Stimulated activated CD4-positive, alpha-beta T cell treated with anti-CD3 and anti-CD28 coated beads, Interleukin-1b, Interleukin-23, amount 100 ng/mL, for 48 hours (primary cell): ENCODE measurements at regions not wholly inside any gene's neighbourhood (a gene's known extent, or its start where the extent isn't known, plus 50 kb on each side); places are given as distances from the start of the nearest gene placed in this dataset.
"Not testable (repeated sequence)": the region's sequence is repeated elsewhere in the genome, so short reads cannot be mapped to it uniquely, and the experiment has no call there.

ENCODE experiments used
- DNase-seq: peaks from one replicate; pipeline ENCODE4 v3.0.0-alpha.2; 2020

DNA sequence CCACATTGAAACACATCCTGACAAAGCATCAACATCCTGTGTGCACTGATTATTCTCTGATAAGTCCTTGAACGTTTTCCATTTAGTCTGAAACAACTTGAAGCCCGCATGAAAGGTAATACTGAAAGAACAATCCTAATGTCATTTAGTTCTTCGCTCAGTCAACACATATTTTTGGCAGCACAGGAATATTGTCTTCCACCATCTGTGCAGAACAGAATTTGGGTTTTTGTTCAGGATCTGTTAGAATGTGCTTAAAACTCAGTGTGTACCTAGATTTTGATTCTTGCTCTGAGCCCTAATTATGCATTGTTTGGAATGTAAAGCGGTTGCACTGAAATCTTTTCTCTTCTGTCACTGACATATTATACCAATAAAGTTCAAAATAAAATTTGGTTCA lies 1036.6 kb downstream of the CDH11 start:
- no peak for DNase-seq

DNA sequence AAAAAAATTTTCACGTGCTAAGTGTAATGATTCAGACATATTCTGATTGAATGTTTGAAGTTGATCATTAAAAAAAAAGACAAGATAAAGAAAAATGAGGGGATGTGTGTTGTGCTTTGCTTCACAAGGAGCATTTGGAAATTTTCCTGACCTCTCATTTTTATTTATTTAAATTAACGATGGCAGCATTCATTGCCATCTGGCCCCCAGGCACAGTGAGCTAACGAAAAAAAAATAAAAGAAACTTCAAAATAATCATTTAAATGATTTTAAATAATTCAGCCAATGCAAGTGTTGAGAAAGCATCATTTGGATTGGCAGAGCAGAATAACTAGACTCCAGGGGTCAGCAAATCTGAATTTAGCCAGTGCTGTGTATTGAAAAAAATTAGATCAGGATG lies 1037.2 kb downstream of the CDH11 start:
- DNase-seq, result no peak

GRCh38 chr16:64083428-64084129 lies 1038.3 kb downstream of the CDH11 start:
- no peak for DNase-seq

- DNase-seq, result no peak
These were observed 1044.6 kb downstream of the CDH11 start for GRCh38 chr16:64077242-64077641.

DNA sequence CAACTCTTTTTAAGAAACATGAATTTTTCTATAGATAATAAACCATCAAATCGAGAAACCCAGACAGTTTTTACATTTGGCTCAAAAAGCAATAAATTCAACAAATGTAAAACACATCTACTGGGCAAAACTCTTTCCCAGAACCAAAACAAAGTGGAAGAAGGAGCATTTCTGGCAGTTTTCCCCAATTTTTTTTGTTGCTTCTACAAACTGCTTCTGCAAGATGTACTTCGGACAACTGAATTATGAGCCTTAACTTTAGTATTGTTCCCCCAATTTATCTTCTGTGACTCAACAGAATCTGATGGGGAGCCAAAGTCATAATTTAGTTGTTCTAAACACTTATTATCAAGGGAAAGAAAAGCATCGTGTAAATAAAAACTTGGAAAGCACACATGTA lies 1047.2 kb downstream of the CDH11 start:
- DNase-seq, result no peak

DNA sequence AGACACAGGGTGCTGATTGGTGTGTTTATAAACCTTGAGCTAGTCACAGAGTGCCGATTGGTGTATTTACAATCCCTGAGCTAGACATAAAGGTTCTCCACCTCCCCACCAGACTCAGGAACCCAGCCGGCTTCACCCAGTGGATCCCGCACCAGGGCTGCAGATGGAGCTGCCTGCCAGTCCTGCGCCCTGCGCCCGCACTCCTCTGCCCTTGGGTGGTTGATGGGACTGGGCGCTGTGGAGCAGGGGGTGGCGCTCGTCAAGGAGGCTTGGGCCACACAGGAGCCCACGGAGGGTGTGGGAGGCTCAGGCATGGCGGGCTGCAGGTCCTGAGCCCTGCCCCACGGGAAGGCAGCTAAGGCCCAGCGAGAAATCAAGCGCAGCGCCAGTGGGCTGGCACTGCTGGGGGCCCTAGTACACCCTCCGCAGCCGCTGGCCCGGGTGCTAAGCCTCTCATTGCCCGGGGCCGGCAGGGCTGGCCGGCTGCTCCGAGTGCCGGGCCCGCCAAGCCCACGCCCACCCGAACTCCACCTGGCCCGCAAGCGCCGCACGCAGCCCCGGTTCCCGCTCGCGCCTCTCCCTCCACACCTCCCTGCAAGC lies 1049.6 kb downstream of the CDH11 start:
- DNase-seq, result not testable (repeated sequence)

- DNase-seq, result no peak
These were observed 1056.3 kb downstream of the CDH11 start for GRCh38 chr16:64065523-64065922.

DNA sequence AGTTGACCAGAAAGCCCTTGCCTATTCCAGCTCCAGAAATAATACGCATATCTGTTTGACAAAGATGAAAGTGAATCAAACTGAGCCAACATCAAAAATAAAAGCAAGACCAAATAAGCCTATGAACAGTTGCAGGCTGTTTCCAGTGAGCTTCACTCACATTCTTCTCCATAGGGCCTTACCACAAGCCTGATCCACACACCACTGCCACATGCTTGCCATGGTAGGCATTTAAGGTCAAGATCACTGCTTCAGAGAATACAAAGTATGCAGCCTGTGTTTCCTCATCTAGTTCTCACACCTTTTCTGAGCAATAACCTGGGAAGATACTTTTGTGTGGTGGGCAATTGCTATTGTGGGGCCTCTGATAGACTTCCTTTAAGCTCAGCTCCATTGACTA lies 1060.2 kb downstream of the CDH11 start:
- no peak for DNase-seq

GRCh38 chr16:64060631-64061030 lies 1061.2 kb downstream of the CDH11 start:
- DNase-seq, result no peak

DNA sequence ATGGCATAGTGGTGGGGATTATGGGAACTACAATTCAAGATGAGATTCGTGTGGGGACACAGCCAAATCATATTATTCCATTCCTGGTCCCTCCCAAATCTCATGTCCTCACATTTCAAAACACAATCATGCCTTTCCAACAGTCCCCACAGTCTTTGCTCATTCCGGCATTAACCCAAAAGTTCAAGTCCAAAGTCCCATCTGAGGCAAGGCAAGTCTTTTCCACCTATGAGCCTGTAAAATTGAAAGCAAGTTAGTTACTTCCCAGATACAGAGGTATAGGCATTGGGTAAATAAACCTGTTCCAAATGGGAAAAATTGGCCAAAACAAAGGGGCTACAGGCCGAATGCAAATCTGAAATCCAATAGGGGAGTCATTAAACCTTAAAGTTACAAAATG lies 1063.2 kb downstream of the CDH11 start:
- no peak for DNase-seq

- DNase-seq, result no peak
These were observed 1070.0 kb downstream of the CDH11 start for GRCh38 chr16:64051824-64052223.

DNA sequence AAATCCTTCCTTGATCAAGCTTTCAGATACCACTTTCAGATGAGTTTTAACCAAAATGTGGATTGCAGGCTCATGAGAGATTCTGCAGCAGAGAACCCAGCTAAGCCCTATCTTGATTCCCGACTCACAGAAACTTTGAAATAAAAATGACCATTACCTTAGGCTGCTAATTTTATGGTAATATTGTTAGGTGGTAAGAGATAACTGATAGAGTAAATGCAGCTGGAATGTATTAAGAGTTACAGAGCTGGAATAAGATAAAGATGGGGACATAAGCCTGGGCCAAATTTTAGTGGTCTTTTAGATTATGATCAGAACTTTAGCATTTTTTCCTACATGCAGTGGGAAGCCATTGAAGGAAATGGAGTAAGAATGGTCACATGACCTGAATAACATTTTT lies 1074.0 kb downstream of the CDH11 start:
- DNase-seq, result no peak

DNA sequence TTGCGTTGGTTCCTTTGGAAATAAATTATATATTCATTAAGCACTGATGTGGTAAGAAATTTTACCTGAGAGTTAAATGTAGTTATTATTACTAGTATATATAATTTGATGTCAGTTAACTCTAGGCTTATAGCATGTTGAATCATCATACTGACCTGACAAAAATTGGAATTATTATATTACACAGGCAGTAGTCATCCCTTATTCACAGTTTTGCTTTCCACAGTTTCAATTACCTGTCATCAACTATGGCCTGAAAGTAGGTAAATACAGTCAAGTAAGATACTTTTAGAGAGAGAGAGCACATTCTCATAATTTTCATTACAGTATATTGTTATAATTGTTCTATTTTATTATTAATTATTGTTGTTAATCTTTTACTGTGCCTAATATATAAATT lies 1074.7 kb downstream of the CDH11 start:
- no peak for DNase-seq

- DNase-seq, result no peak
These were observed 1086.5 kb downstream of the CDH11 start for GRCh38 chr16:64035337-64035736.

GRCh38 chr16:64019339-64019738 lies 1102.5 kb downstream of the CDH11 start:
- DNase-seq, result no peak

DNA sequence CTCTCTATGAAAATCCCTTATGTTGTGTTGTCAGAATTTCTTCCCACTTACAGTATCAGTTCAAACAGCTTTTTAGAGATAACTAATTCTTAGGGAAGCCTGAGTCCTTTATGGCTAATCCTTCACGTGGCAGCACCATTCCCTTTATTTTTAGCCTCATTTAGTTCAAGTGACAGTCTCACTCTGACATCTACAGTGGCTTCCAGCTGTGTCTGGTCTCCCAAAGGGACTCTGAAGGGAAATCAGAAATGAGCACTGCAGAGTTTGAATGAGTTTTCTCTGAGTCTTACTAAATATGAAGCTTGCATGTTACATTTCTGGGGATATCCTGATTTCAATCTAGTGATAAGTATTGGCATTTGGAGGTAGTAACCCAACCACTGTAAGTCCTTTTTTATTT lies 1104.1 kb downstream of the CDH11 start:
- no peak for DNase-seq

DNA sequence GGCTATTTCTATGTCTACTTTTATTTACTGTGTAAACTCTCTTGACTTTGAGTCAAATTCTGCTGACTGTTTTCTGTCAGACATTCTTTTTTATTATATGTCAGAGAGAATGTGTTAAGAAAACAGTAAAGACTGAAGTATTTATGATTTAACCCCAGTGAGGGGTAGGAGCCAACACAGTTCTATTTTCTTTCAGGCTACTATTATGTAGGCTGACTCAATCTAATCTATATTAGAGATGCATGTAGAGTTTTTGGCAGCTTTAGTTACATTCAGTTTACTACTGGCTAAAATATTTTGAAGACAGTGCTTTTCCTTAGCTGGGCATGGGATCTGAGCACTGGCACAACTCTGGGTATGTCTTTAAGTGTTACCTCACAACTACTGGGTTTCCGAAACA lies 1108.0 kb downstream of the CDH11 start:
- no peak for DNase-seq

GRCh38 chr16:64012166-64012565 lies 1109.7 kb downstream of the CDH11 start:
- no peak for DNase-seq

DNA sequence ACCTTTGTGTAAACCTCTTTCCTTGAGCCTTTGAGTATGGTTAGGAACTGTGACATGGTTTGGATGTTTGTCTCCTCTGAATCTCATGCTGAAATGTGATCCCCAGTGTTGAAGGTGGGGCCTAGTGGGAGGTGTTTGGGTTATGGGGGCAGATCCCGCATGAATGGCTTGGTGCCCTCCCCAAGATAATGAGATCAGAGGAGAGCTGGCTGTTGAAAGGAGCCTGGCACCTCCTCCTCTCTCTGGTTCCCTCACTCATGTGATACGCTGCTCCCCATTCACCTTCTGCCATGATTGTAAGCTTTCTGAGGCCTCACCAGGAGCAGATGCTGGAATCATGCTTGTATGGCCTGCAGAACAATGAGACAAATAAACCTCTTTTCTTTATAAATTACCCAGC lies 1110.2 kb downstream of the CDH11 start:
- DNase-seq, result no peak

GRCh38 chr16:64008131-64008530 lies 1113.7 kb downstream of the CDH11 start:
- no peak for DNase-seq

DNA sequence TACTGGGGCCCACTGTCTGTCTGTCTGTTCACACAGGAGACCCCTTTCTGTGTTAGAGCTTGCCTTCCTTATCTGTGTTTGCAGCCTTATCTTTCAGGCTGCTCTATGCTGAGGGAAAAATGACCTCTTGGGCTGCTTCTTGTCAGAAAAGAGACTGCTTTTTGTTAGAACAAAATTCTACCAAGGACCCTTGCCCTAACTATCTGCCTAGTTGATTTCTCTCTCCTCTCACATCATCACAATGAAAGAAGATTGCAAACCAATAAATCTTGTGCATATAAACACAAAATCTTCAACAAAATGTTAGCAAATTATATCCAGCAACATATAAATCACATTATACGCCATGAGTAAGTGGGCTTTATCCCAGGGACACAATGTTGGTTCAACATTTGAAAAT lies 1117.7 kb downstream of the CDH11 start:
- DNase-seq, result no peak

GRCh38 chr16:63995025-63995424 lies 1126.8 kb downstream of the CDH11 start:
- no peak for DNase-seq

GRCh38 chr16:63983401-63983800 lies 1138.5 kb downstream of the CDH11 start:
- no peak for DNase-seq

DNA sequence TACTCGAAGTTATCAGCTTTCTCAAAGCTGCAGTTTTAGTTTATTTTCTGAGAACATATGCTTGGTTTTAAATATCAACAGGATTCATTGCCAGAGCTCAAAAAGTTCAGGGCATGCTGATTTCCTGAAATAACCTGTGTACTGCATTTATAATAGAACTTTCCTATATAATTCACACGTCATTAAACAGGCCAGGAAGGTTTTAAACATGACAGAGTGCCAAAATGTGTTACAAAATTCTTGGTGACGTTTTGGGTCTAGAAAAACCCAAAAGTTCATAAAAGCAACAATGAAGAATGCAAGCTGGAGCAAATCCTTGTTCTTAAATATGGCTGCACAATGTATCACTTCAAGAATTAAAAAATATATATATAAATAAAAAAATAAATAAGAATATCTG lies 1139.1 kb downstream of the CDH11 start:
- no peak for DNase-seq

- DNase-seq, result no peak
These were observed 1139.8 kb downstream of the CDH11 start for GRCh38 chr16:63982110-63982509.
